CD4-positive, alpha-beta T cell (primary cell): ENCODE measurements at regions not wholly inside any gene's neighbourhood (a gene's known extent, or its start where the extent isn't known, plus 50 kb on each side); places are given as distances from the start of the nearest gene placed in this dataset.

Experiments used
- ATAC-seq: fragments of 200-7000 bp; cut with Tn5 transposase; one replicate; pipeline ENCODE4 v1.10.0; 2022; ENCODE audit warnings: mild to moderate bottlenecking; ENCODE audit not compliant: poor library complexity
- CTCF ChIA-PET: fragments of 350-600 bp; sonication (Branson Sonifier 250); formaldehyde crosslinking; loops from one replicate; lab custom pipeline; 2021; ENCODE audit warnings: antibody characterized with exemption, inconsistent platforms; lab: Charles Lee
- POLR2A ChIA-PET: fragments of 350-600 bp; sonication (Branson Sonifier 250); formaldehyde crosslinking; loops from one replicate; lab custom pipeline; 2021; ENCODE audit warnings: antibody characterized with exemption, inconsistent platforms; lab: Charles Lee
- DNase-seq, 14 experiments: peaks; one replicate each; pipeline ENCODE4 v3.0.0-alpha.2; 2013 to 2020; ENCODE audit warnings: mixed read lengths in 2 of 14
- H3K27ac ChIP-seq, 2 donors: one replicate each; pipeline versions ENCODE4 v1.5.1 to v1.7.0; 2013; ENCODE audit warnings: low read length in 2 of 2, low read depth in 1 of 2, mild to moderate bottlenecking in 1 of 2
- H3K27me3 ChIP-seq, 2 experiments: 1 replicate in 1 of 2; 2 replicates in 1 of 2; pipeline versions ENCODE4 v1.6.1 to v1.7.0; 2013; ENCODE audit warnings: low read length in 2 of 2, control low read depth in 1 of 2, mild to moderate bottlenecking in 1 of 2, moderate library complexity in 1 of 2; ENCODE audit not compliant: insufficient read depth in 2 of 2, control insufficient read depth in 1 of 2
- H3K36me3 ChIP-seq: one replicate; pipeline ENCODE4 v1.6.1; 2013; ENCODE audit warnings: low read length, control low read depth; ENCODE audit not compliant: insufficient read depth
- H3K4me1 ChIP-seq: one replicate; pipeline ENCODE4 v1.6.1; 2013; ENCODE audit warnings: low read length, control low read depth; ENCODE audit not compliant: insufficient read depth
- H3K4me3 ChIP-seq: one replicate; pipeline ENCODE4 v1.5.1; 2013; ENCODE audit warnings: mild to moderate bottlenecking, low read length, moderate library complexity
- H3K9me3 ChIP-seq, 2 experiments: 1 replicate in 1 of 2; 2 replicates in 1 of 2; pipeline versions ENCODE4 v1.6.1 to v1.7.0; 2013; ENCODE audit warnings: low read length in 2 of 2, mild to moderate bottlenecking in 2 of 2, control low read depth in 1 of 2, moderate library complexity in 1 of 2; ENCODE audit not compliant: control insufficient read depth in 1 of 2, insufficient read depth in 1 of 2
- H3K27ac Mint-ChIP-seq: one replicate; pipeline ENCODE4 v1.8.0; 2020; ENCODE audit warnings: mixed read lengths
- H3K27me3 Mint-ChIP-seq: one replicate; pipeline ENCODE4 v1.8.0; 2021; ENCODE audit warnings: mixed read lengths
- H3K36me3 Mint-ChIP-seq: one replicate; pipeline ENCODE4 v1.8.0; 2021; ENCODE audit warnings: low read depth, mixed read lengths
- H3K4me1 Mint-ChIP-seq: one replicate; pipeline ENCODE4 v1.8.0; 2021; ENCODE audit warnings: low read depth, mixed read lengths
- H3K4me3 Mint-ChIP-seq: one replicate; pipeline ENCODE4 v1.8.0; 2020; ENCODE audit warnings: mild to moderate bottlenecking, mixed read lengths
- H3K9me3 Mint-ChIP-seq: one replicate; pipeline ENCODE4 v1.8.0; 2020; ENCODE audit warnings: mixed read lengths
- intact Hi-C, 2 experiments: fragments of 100-400 bp; cut with DNase I in 1 of 2; cut with micrococcal nuclease in 1 of 2; formaldehyde crosslinking; loops; one replicate each; pipeline versions ENCODE4 v1.15.1 to v1.9.0; 2023 to 2025; cut with DNase I, micrococcal nuclease
- TF ChIP-seq, protein P1 (sequence below): fragments of 200-600 bp; IDR thresholded peaks from one replicate; pipeline ENCODE4 v1.8.0; 2022; ENCODE audit warnings: antibody characterized with exemption, mild to moderate bottlenecking

DNA sequence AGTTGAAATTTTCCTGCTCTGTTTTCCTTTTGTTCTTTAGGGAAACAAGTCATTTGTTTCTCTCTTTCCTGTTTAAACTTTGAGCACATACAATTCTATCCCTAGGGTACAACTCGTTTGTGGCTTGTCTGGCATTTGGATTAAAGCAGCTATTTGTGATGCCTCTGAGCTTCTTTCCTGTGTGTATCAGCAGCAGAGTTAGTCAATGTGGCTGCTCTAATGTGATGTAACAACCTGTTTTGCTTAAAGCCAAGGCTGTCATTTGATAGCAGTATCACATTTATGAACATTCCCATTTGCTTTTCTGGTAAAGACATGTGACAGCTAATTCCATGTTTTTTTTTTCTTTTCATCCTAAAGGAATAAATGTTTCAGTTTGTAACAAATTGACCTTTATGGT, 314.3 kb upstream of the CHD1 start:
- TF ChIP-seq, protein P1, sequence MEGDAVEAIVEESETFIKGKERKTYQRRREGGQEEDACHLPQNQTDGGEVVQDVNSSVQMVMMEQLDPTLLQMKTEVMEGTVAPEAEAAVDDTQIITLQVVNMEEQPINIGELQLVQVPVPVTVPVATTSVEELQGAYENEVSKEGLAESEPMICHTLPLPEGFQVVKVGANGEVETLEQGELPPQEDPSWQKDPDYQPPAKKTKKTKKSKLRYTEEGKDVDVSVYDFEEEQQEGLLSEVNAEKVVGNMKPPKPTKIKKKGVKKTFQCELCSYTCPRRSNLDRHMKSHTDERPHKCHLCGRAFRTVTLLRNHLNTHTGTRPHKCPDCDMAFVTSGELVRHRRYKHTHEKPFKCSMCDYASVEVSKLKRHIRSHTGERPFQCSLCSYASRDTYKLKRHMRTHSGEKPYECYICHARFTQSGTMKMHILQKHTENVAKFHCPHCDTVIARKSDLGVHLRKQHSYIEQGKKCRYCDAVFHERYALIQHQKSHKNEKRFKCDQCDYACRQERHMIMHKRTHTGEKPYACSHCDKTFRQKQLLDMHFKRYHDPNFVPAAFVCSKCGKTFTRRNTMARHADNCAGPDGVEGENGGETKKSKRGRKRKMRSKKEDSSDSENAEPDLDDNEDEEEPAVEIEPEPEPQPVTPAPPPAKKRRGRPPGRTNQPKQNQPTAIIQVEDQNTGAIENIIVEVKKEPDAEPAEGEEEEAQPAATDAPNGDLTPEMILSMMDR: no peak
- DNase-seq (no peak), ATAC-seq (no peak)
- no peak overlapping the region for H3K4me3 Mint-ChIP-seq
- H3K36me3 Mint-ChIP-seq: no peaks in the 10 kb centered on the region
- no peak overlapping the region for H3K27ac Mint-ChIP-seq
- Histone ChIP-seq H3K9me3 (no peaks in the 10 kb centered on the region), H3K4me1 (no peaks in the 10 kb centered on the region), H3K36me3 (no peaks in the 10 kb centered on the region), H3K4me3 (no peak overlapping the region), H3K27ac (no peak overlapping the region), H3K27me3 (no peaks in the 10 kb centered on the region)
- H3K27me3 Mint-ChIP-seq: no peaks in the 10 kb centered on the region
- CTCF ChIA-PET: no interaction called here
- no peaks in the 10 kb centered on the region for H3K4me1 Mint-ChIP-seq
- no peaks in the 10 kb centered on the region for H3K9me3 Mint-ChIP-seq
- POLR2A ChIA-PET: no interaction called here
- intact Hi-C loops: no loop called here

DNA sequence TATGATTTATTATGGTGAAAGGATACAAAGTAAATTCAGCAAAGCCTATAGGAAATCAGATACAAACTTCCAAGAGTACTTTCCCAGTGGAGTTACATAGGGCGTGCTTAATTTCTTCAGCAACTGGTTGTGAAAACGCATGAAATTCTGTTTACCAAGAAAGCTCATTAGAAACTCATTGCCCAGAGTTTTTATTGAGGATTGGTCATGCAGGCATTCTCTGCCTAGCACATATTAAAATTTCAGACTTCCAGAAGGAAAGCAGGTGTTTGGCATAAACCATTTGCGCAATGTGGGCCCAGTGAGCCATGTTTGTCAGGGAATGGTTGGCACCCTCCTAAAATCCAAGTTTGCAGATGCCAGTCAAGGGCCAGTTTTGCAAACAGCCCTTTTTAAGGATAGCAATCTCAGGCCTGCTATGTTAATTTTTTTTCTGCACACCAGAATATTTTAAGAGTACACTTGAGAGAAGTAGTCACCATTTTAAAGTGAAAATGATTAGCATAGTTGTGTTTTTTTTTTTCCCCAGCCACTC, 311.1 kb upstream of the CHD1 start:
- H3K27me3 ChIP-seq: no peaks in the 10 kb centered on the region
- no peak for ATAC-seq
- intact Hi-C loops: no loop called here
- H3K27me3 Mint-ChIP-seq: no peaks in the 10 kb centered on the region
- no peaks in the 10 kb centered on the region for H3K36me3 ChIP-seq
- H3K36me3 Mint-ChIP-seq: no peaks in the 10 kb centered on the region
- POLR2A ChIA-PET: no interaction called here
- H3K27ac ChIP-seq: no peak overlapping the region
- CTCF ChIA-PET: no interaction called here
- H3K27ac Mint-ChIP-seq: no peak overlapping the region
- H3K9me3 ChIP-seq: peaks cover 0 to 6% of the 10 kb centered on the region in 2 experiments
- H3K4me3 ChIP-seq: no peak overlapping the region
- H3K4me3 Mint-ChIP-seq: no peak overlapping the region
- DNase-seq: no peak
- TF ChIP-seq, protein P1: no peak
- no peaks in the 10 kb centered on the region for H3K4me1 Mint-ChIP-seq
- H3K9me3 Mint-ChIP-seq: peaks cover 2% of the 10 kb centered on the region
- H3K4me1 ChIP-seq: no peaks in the 10 kb centered on the region

DNA sequence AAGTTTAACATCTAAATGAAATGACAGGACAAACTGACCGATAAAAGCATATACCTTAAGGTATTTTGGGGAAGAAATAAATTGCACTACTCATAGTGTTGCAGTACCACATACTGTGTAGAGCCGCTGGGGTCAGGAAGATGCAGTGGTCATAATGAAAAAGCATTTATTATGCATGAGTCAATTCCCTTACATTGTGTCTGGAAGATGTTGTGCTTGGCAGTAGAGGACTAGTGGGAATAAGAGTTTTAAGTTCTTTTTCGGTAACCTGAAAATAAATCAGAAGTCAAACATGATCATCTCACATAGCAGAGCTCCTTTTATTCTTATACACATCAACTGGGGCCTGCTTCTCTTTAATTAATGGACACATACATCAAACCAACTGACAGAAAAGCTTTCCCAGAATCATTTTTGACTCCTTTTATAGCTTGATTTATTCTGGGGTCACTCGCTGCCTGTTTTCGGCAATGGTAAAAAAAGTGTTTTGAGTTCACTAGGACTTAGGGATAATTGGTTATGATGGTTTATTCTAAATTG, 262.5 kb upstream of the CHD1 start:
- H3K36me3 Mint-ChIP-seq: no peaks in the 10 kb centered on the region
- Histone ChIP-seq H3K27me3 (no peaks in the 10 kb centered on the region), H3K4me1 (no peaks in the 10 kb centered on the region), H3K27ac (no peak overlapping the region), H3K9me3 (peaks cover 0 to 5% of the 10 kb centered on the region in 2 experiments), H3K36me3 (no peaks in the 10 kb centered on the region), H3K4me3 (no peak overlapping the region)
- H3K27ac Mint-ChIP-seq: no peak overlapping the region
- ATAC-seq: no peak
- peaks cover 9% of the 10 kb centered on the region for H3K27me3 Mint-ChIP-seq
- ChIA-PET CTCF (no interaction called here), POLR2A (no interaction called here)
- intact Hi-C loops: no loop called here
- no peaks in the 10 kb centered on the region for H3K9me3 Mint-ChIP-seq
- no peaks in the 10 kb centered on the region for H3K4me1 Mint-ChIP-seq
- no peak for DNase-seq
- TF ChIP-seq, protein P1: no peak
- no peak overlapping the region for H3K4me3 Mint-ChIP-seq
